ENCODE measurements at regions not wholly inside any gene's neighbourhood (a gene's known extent, or its start where the extent isn't known, plus 50 kb on each side); places are given as distances from the start of the nearest gene placed in this dataset.
A peak's percentile ranks its signal among the peaks of the same experiment; 100 is the strongest.

DNA sequence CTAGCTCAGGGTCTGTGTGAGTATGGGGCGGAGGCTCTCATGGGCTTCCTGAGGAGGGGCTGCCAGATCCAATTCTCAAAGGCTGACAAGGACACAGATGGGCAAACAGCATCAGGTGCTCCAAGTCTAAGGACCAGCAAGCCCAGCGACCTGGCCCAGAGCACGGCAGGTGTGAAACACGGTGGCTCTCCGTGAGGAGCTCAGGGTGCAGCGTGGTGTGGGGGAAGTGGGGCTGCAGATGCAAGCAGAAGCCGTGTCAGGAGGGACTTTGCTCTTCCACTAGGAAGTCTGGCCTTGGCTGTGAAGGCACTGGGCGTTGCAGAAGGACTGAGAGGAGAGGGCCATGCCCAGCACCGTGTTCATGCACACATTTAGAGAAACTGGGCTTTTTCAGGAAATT is 420.0 kb downstream of the GADD45G start:
- H3K27ac ChIP-seq (ENCODE audit: low read depth, low read length), result no peak overlapping the region
- H3K27me3 ChIP-seq (ENCODE audit: control insufficient read depth, insufficient read depth, low read length), result no peaks in the 10 kb centered on the region
- peaks cover 13% of the 10 kb centered on the region for H3K4me1 ChIP-seq (ENCODE audit: control insufficient read depth, insufficient read depth, low read length)

GRCh38 chr9:90025816-90026215 is 421.0 kb downstream of the GADD45G start:
- no peaks in the 10 kb centered on the region; the same call in 1 of the 2 replicates for H3K9me3 ChIP-seq (ENCODE audit: control insufficient read depth, insufficient read depth, low read depth, low read length)
- H3K27me3 ChIP-seq (ENCODE audit: control insufficient read depth, insufficient read depth, low read length), result no peaks in the 10 kb centered on the region
- H3K9ac ChIP-seq (ENCODE audit: low read length), result no peak overlapping the region
- no peak overlapping the region for H3K4me3 ChIP-seq (ENCODE audit: low read depth, low read length)
- peaks cover 19% of the 10 kb centered on the region for H3K4me1 ChIP-seq (ENCODE audit: control insufficient read depth, insufficient read depth, low read length)
- no peaks in the 10 kb centered on the region for H3K36me3 ChIP-seq (ENCODE audit: control insufficient read depth, insufficient read depth, low read length)
- no peak overlapping the region for H3K27ac ChIP-seq (ENCODE audit: low read depth, low read length)

More for the DNA sequence above, 420.0 kb downstream of the GADD45G start:
- Histone ChIP-seq H3K9me3 (ENCODE audit: control insufficient read depth, insufficient read depth, low read depth, low read length) (no peaks in the 10 kb centered on the region; the same call in 1 of the 2 replicates), H3K4me3 (ENCODE audit: low read depth, low read length) (no peak overlapping the region), H3K36me3 (ENCODE audit: control insufficient read depth, insufficient read depth, low read length) (no peaks in the 10 kb centered on the region), H3K9ac (ENCODE audit: low read length) (no peak overlapping the region)

- Histone ChIP-seq H3K9me3 (ENCODE audit: control insufficient read depth, insufficient read depth, low read depth, low read length) (no peaks in the 10 kb centered on the region; the same call in 1 of the 2 replicates), H3K9ac (ENCODE audit: low read length) (no peak overlapping the region), H3K27ac (ENCODE audit: low read depth, low read length) (no peak overlapping the region), H3K4me3 (ENCODE audit: low read depth, low read length) (no peak overlapping the region), H3K27me3 (ENCODE audit: control insufficient read depth, insufficient read depth, low read length) (no peaks in the 10 kb centered on the region), H3K4me1 (ENCODE audit: control insufficient read depth, insufficient read depth, low read length) (peaks cover 22% of the 10 kb centered on the region), H3K36me3 (ENCODE audit: control insufficient read depth, insufficient read depth, low read length) (no peaks in the 10 kb centered on the region)
Observed at GRCh38 chr9:90027296-90027790, 422.5 kb downstream of the GADD45G start.

DNA sequence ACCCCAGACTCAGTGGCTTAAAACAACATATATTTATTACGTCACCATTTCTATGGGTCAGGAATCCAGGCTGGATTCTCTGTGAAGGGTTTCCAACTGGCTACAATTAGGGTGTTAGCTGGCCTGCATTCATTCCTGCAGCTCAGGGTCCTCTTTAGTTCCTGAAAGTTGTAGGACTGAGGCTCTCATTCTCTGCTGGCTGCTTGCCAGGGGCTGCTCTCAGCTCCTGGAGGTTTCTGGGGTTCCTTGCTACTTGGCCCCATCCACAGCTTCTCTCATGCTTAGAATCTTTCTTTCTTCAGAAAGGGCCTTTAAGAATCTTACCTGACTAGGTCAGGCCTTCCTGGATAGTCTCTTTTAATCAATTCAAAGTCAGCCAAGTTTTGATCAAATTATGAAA is 424.6 kb downstream of the GADD45G start:
- Histone ChIP-seq H3K4me3 (ENCODE audit: low read depth, low read length) (no peak overlapping the region), H3K36me3 (ENCODE audit: control insufficient read depth, insufficient read depth, low read length) (no peaks in the 10 kb centered on the region), H3K9me3 (ENCODE audit: control insufficient read depth, insufficient read depth, low read depth, low read length) (no peaks in the 10 kb centered on the region), H3K27ac (ENCODE audit: low read depth, low read length) (no peak overlapping the region), H3K4me1 (ENCODE audit: control insufficient read depth, insufficient read depth, low read length) (peaks cover 29% of the 10 kb centered on the region), H3K27me3 (ENCODE audit: control insufficient read depth, insufficient read depth, low read length) (no peaks in the 10 kb centered on the region), H3K9ac (ENCODE audit: low read length) (no peak overlapping the region)

DNA sequence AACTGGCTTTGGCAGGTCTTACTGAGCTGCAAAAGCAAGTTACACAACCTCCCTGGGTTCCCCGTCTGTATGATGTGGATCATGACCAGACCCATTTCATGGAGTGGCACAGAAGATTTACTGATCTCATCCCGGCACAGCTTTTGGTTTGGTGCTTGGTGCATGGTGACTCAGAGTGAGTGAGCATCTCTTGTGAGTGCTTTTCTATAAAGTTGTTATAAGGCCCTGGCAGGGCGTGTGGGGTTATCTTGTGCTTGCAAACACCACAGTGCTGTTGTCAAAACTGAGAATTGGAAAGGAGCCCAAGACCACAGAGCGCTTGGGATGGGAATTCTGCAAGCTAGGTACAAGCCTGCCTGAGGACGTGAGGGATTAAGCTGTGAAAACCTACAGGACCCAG is 425.2 kb downstream of the GADD45G start:
- H3K36me3 ChIP-seq (ENCODE audit: control insufficient read depth, insufficient read depth, low read length), result no peaks in the 10 kb centered on the region
- H3K4me3 ChIP-seq (ENCODE audit: low read depth, low read length), result no peak overlapping the region
- H3K4me1 ChIP-seq (ENCODE audit: control insufficient read depth, insufficient read depth, low read length), result peaks cover 34% of the 10 kb centered on the region
- H3K27ac ChIP-seq (ENCODE audit: low read depth, low read length), result no peak overlapping the region
- H3K9me3 ChIP-seq (ENCODE audit: control insufficient read depth, insufficient read depth, low read depth, low read length), result no peaks in the 10 kb centered on the region
- H3K27me3 ChIP-seq (ENCODE audit: control insufficient read depth, insufficient read depth, low read length), result no peaks in the 10 kb centered on the region
- H3K9ac ChIP-seq (ENCODE audit: low read length), result no peak overlapping the region

- Histone ChIP-seq H3K27me3 (ENCODE audit: control insufficient read depth, insufficient read depth, low read length) (no peaks in the 10 kb centered on the region), H3K9ac (ENCODE audit: low read length) (no peak overlapping the region)
Observed at GRCh38 chr9:90032296-90033027, 427.6 kb downstream of the GADD45G start.

GRCh38 chr9:90033028-90033650 is 428.3 kb downstream of the GADD45G start:
- Histone ChIP-seq H3K4me3 (ENCODE audit: low read depth, low read length) (no peak overlapping the region), H3K9me3 (ENCODE audit: control insufficient read depth, insufficient read depth, low read depth, low read length) (no peaks in the 10 kb centered on the region), H3K36me3 (ENCODE audit: control insufficient read depth, insufficient read depth, low read length) (no peaks in the 10 kb centered on the region), H3K9ac (ENCODE audit: low read length) (no peak overlapping the region), H3K27me3 (ENCODE audit: control insufficient read depth, insufficient read depth, low read length) (no peaks in the 10 kb centered on the region), H3K4me1 (ENCODE audit: control insufficient read depth, insufficient read depth, low read length) (peaks cover 29% of the 10 kb centered on the region), H3K27ac (ENCODE audit: low read depth, low read length) (no peak overlapping the region)

More at GRCh38 chr9:90032296-90033027, 427.6 kb downstream of the GADD45G start:
- Histone ChIP-seq H3K27ac (ENCODE audit: low read depth, low read length) (no peak overlapping the region), H3K36me3 (ENCODE audit: control insufficient read depth, insufficient read depth, low read length) (no peaks in the 10 kb centered on the region), H3K4me3 (ENCODE audit: low read depth, low read length) (no peak overlapping the region), H3K9me3 (ENCODE audit: control insufficient read depth, insufficient read depth, low read depth, low read length) (no peaks in the 10 kb centered on the region), H3K4me1 (ENCODE audit: control insufficient read depth, insufficient read depth, low read length) (peaks cover 28% of the 10 kb centered on the region)

- H3K4me3 ChIP-seq (ENCODE audit: low read depth, low read length), result 0 out of 2 replicates have a peak overlapping the region, but pooled peaks have one; percentile 17
- no peaks in the 10 kb centered on the region for H3K9me3 ChIP-seq (ENCODE audit: control insufficient read depth, insufficient read depth, low read depth, low read length)
- H3K27me3 ChIP-seq (ENCODE audit: control insufficient read depth, insufficient read depth, low read length), result no peaks in the 10 kb centered on the region
- no peak overlapping the region for H3K27ac ChIP-seq (ENCODE audit: low read depth, low read length)
- no peaks in the 10 kb centered on the region for H3K36me3 ChIP-seq (ENCODE audit: control insufficient read depth, insufficient read depth, low read length)
- H3K4me1 ChIP-seq (ENCODE audit: control insufficient read depth, insufficient read depth, low read length), result peaks cover 29% of the 10 kb centered on the region
- H3K9ac ChIP-seq (ENCODE audit: low read length), result no peak overlapping the region
Observed at GRCh38 chr9:90034071-90034470, 429.3 kb downstream of the GADD45G start.

- Histone ChIP-seq H3K4me3 (ENCODE audit: low read depth, low read length) (no peak overlapping the region), H3K4me1 (ENCODE audit: control insufficient read depth, insufficient read depth, low read length) (peaks cover 26% of the 10 kb centered on the region), H3K9me3 (ENCODE audit: control insufficient read depth, insufficient read depth, low read depth, low read length) (no peaks in the 10 kb centered on the region), H3K27me3 (ENCODE audit: control insufficient read depth, insufficient read depth, low read length) (no peaks in the 10 kb centered on the region), H3K9ac (ENCODE audit: low read length) (no peak overlapping the region), H3K36me3 (ENCODE audit: control insufficient read depth, insufficient read depth, low read length) (no peaks in the 10 kb centered on the region), H3K27ac (ENCODE audit: low read depth, low read length) (no peak overlapping the region)
Observed at GRCh38 chr9:90035471-90035870, 430.7 kb downstream of the GADD45G start.

- Histone ChIP-seq H3K27ac (ENCODE audit: low read depth, low read length) (no peak overlapping the region), H3K27me3 (ENCODE audit: control insufficient read depth, insufficient read depth, low read length) (no peaks in the 10 kb centered on the region), H3K9ac (ENCODE audit: low read length) (no peak overlapping the region), H3K36me3 (ENCODE audit: control insufficient read depth, insufficient read depth, low read length) (no peaks in the 10 kb centered on the region), H3K4me1 (ENCODE audit: control insufficient read depth, insufficient read depth, low read length) (peaks cover 21% of the 10 kb centered on the region), H3K4me3 (ENCODE audit: low read depth, low read length) (no peak overlapping the region), H3K9me3 (ENCODE audit: control insufficient read depth, insufficient read depth, low read depth, low read length) (no peaks in the 10 kb centered on the region)
Observed at GRCh38 chr9:90037146-90037797, 432.5 kb downstream of the GADD45G start.

DNA sequence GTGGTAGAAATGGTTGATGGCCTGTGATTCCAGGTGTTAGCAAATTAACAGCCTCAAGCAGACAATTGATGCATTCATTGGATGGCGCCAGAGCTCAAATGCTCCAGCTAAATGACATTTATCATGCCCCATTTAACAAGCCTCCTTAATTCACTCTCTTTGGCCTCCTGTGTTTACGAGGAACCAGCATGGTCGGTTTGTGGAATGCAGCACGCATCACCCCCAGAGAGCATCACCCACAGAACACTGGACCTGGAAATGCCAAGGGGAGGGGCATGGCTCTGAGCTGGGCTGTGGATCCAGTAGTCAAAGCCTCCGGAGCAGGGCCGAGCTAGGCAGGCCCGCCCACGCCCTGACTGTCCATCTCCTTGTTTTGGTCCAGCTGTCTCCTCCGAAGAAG is 434.0 kb downstream of the GADD45G start:
- H3K9me3 ChIP-seq (ENCODE audit: control insufficient read depth, insufficient read depth, low read depth, low read length), result no peaks in the 10 kb centered on the region
- H3K4me1 ChIP-seq (ENCODE audit: control insufficient read depth, insufficient read depth, low read length), result peaks cover 19% of the 10 kb centered on the region
- no peak overlapping the region for H3K9ac ChIP-seq (ENCODE audit: low read length)
- H3K36me3 ChIP-seq (ENCODE audit: control insufficient read depth, insufficient read depth, low read length), result no peaks in the 10 kb centered on the region
- no peak overlapping the region for H3K4me3 ChIP-seq (ENCODE audit: low read depth, low read length)
- no peaks in the 10 kb centered on the region for H3K27me3 ChIP-seq (ENCODE audit: control insufficient read depth, insufficient read depth, low read length)
- H3K27ac ChIP-seq (ENCODE audit: low read depth, low read length), result no peak overlapping the region

Data from HUES6 (cell line).